NCI-H1048 (cell line): ENCODE measurements at regions not wholly inside any gene's neighbourhood (a gene's known extent, or its start where the extent isn't known, plus 50 kb on each side); places are given as distances from the start of the nearest gene placed in this dataset.
"Not testable (repeated sequence)": the region's sequence is repeated elsewhere in the genome, so short reads cannot be mapped to it uniquely, and the experiment has no call there.

Experiments
- DNase-seq: peaks from one replicate; lab custom pipeline; 2025; lab: John Stamatoyannopoulos, UW

DNA sequence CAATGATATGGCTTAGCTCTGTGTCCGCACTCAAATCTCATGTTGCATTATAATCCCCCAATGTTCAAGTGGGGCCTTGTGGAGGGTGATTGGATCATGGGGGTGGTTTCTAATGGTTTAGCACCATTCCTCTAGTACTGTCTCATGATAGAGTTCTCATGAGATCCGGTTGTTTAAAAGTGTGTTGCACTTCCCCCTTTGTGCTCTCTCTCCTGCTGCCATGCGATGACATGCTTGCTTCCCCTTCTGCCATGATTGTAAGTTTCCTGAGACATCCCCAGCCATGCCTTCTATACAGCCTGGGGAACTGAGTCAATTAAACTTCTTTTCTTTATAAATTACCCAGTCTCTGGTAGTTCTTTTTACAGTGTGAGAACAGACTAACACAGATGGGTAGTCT, 427.1 kb downstream of the CHSY3 start:
- DNase-seq = no peak

DNA sequence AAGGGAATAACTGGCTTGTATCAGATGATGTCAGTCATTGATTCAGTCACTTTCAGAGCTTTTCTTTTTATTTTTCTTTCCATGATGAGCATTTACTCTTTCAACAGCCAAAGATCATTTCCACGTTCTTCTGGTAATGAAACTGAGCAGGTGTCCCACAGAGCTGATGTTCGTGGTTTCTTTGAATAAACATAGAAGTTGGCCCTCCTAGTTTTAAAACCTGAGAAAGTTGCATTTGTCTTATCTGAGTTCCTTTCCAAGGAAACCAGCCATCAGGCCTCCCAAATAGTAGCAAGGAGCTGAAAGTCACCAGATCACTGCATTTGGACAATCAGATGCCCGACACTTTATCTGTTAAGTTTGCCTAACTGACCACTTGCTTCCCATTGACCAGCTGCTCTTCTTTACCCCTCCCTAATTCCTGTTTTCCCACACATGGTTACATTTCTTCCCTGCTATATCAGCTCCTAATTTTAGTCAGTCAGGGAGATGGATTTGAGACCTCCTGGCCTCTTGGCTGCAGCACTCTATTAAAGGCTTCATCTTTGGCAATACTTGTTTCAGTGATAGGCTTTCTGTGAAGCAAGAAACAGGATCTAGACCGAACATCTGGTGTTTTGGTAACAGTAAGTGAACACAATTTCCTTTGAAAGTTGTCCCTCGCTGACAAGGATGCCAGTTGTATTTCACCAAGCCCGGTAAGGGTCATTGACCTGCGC, 420.8 kb downstream of the CHSY3 start:
- DNase-seq = no peak

- no peak for DNase-seq
Measured at GRCh38 chr5:130323804-130324454, 419.7 kb downstream of the CHSY3 start.

GRCh38 chr5:130321931-130322330, 417.7 kb downstream of the CHSY3 start:
- DNase-seq = no peak

GRCh38 chr5:130316971-130317680, 412.9 kb downstream of the CHSY3 start:
- DNase-seq = no peak

GRCh38 chr5:130295235-130295634, 391.0 kb downstream of the CHSY3 start:
- DNase-seq = no peak

GRCh38 chr5:130294798-130295197, 390.5 kb downstream of the CHSY3 start:
- DNase-seq = not testable (repeated sequence)

DNA sequence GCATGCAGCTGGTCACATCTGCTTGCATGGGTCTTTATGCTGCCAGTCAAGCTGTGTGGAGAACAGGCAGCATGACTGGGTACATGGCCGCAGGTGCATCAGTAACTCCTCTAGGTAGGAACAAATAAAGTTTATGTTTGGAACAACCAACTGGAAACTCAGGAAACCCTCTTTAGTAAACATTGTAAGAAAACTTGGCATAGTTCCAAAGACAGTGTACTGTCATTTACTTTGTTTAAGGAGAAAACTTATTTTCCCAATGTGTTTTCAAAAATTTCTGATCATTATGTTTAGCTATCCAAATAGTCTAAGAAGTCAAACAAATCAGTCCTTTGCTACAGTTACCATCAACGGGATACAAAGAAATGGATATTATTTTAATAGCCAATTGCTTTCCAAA, 386.0 kb downstream of the CHSY3 start:
- DNase-seq = no peak

- no peak for DNase-seq
Measured at GRCh38 chr5:130289132-130290088, 385.1 kb downstream of the CHSY3 start.

DNA sequence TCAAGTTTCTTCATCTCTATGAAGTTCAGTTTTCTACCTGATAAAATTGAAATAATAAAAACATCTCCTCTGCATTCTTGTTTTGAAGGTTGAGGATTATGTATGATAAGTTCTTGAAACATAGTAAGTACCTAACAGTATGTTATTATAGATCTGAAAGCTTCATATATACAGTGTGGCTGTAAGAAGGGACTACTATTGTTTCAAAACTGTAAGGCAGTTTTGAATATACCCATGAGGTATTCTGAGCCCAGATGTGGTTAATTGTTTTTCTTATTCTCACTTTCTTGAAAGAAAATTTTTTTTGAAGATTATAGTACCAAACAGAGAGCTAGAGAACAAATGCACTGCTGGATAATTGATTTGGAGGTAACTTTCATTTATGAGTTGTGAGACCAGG, 383.2 kb downstream of the CHSY3 start:
- no peak for DNase-seq

- DNase-seq = no peak
Measured at GRCh38 chr5:130286971-130287370, 382.7 kb downstream of the CHSY3 start.

- DNase-seq = no peak
Measured at GRCh38 chr5:130282049-130282448, 377.8 kb downstream of the CHSY3 start.

DNA sequence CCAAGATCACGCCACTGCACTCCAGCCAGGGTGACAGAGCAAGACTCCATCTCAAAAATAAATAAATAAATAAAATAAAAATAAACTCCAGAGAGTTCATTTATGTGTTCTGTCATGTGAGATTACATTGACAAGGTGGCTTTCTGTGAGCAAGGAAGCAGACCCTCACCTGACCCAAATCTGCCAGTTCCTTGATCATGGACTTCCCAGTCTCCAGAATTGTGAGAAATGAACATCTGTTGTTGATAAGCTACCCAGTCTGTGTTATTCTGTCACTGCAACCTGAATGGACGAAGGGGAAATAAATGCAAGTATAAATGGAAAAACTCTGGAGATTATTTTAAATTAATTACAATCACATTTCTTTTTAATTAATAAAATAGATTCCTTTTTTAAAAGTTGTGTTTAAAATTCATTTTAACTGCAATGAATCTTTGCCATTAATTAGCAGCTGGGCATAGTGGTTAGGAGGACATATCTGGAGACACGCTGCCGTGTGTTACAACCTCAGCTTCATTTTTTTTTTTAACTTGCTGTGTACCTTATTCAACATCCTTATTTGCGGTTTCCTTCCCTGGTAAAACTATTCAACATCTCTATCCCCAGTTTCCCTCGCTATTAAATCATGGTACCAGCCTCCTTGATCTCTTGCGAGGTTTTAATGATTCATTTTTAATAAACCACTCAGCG, 376.4 kb downstream of the CHSY3 start:
- no peak for DNase-seq

- DNase-seq = no peak
Measured at GRCh38 chr5:130279386-130279785, 375.1 kb downstream of the CHSY3 start.

DNA sequence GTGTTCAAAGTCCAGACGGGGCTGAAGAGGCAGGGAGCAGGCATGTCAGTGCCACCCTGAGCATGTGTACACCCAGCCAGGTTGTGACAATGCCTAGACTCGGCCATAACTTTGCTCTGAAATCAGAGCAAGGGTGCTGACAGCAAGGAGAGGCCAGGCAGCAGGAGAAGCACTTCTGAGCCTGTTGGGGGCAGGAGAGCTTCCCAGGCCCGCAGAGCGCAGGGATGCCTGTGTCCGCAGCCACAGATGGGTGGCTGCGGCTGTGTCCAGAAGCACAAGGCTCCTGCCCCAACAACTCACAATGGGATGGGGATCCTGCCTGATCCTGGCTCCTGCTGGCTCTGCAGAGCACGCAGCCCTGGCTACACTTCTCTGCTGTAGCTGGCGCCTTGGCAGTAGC, 373.9 kb downstream of the CHSY3 start:
- DNase-seq = no peak

- DNase-seq = no peak
Measured at GRCh38 chr5:130277522-130277921, 373.3 kb downstream of the CHSY3 start.

DNA sequence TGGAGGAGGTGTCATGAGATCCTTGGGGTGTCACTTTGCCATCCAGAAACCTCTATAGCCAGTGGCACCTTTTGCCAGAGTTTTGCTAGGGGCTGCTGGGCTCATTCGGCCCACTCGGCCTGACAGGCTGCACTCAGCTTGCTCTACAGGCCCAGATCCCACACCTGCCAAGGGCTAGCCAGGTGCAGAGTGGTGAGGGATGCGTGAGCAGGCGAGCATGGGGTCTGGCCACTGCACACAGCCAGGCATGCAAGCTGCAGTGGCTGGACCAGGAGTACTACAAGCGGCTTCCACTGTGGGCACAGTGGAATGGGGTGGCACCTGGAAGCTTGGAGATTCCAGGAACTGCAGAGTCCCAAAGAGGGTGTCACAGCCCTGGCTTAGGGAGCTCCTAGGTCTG, 372.7 kb downstream of the CHSY3 start:
- no peak for DNase-seq

DNA sequence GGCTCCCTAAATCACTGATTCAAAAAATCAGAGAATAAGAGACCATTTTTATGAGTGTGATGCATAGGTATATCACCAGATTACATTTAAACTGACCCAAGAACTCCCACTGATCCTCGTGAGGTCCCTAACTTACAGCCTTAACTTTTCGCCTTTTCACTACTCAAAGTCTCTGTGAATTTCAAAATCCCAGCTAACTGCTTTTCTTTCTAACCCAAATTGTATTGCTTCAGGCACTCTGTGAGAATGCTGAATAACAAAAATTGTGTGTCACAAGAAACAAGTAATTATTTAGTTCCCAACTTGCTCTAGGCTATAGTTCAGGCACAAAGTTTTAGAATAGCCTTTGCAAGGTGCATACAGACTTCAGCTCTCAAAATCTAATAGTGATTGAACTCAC, 368.6 kb downstream of the CHSY3 start:
- no peak for DNase-seq

GRCh38 chr5:130270786-130271185, 366.5 kb downstream of the CHSY3 start:
- no peak for DNase-seq

DNA sequence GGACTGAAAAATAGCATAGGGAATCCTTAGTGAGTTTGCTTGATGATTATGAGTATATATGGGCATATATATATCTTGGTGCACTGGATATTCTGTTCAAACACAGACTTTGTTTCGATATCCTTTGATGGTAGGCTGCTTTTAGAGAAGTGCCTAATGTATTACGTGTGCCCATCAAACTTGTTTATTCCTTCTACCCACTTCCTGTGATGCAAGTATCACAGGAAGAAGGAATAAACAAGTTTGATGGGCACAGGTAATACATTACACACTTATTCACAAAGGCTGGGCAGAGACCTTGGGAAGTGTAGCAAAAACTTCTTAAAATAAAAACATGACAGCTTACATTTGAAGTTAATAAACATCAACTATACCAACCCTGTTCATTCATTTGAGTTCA, 364.2 kb downstream of the CHSY3 start:
- no peak for DNase-seq

GRCh38 chr5:130267926-130268325, 363.7 kb downstream of the CHSY3 start:
- no peak for DNase-seq

DNA sequence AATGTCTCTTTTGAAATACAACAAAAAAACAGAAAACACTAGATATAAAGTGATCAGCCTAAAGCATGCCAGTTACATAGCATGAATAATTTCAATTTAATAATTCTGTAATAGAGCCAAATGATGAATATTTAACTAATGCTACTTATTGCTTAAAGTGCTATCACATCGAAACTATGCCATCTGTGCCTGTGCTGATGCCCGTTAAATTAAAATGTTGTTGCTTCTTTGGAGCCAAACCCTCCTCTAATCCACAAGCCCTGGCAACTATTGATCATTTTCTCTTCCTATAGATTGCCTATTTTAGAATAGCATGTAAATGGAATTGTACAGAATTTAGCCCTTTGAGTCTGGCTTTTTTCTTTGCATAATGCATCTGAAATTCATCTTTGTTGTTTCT, 356.2 kb downstream of the CHSY3 start:
- no peak for DNase-seq
